Neural progenitor cell (in vitro differentiated cells): ENCODE measurements at regions not wholly inside any gene's neighbourhood (a gene's known extent, or its start where the extent isn't known, plus 50 kb on each side); places are given as distances from the start of the nearest gene placed in this dataset.

Experiments used
- DNase-seq: peaks from one replicate; pipeline ENCODE4 v3.0.0-alpha.2; 2016; ENCODE audit warnings: low spot score
- H2AFZ ChIP-seq: fragments of 200-600 bp; sonication (generic); replicated peaks from 2 replicates; pipeline ENCODE4 v1.6.1; 2016; ENCODE audit warnings: antibody characterized with exemption
- H3F3A ChIP-seq: fragments of 200-600 bp; sonication (generic); 2 replicates; pipeline ENCODE4 v1.6.1; 2016; ENCODE audit warnings: antibody characterized with exemption, low read depth
- H3K27ac ChIP-seq: fragments of 200-600 bp; sonication (generic); 2 replicates; pipeline ENCODE4 v1.5.1; 2016; ENCODE audit warnings: mild to moderate bottlenecking
- H3K27me3 ChIP-seq: fragments of 200-600 bp; sonication (generic); 2 replicates; pipeline ENCODE4 v1.6.1; 2016; ENCODE audit warnings: mild to moderate bottlenecking, moderate library complexity
- H3K36me3 ChIP-seq: fragments of 200-600 bp; sonication (generic); 2 replicates; pipeline ENCODE4 v1.5.1; 2016
- H3K4me1 ChIP-seq: fragments of 200-600 bp; sonication (generic); 2 replicates; pipeline ENCODE4 v1.6.1; 2016; ENCODE audit warnings: mixed run types
- H3K4me2 ChIP-seq: fragments of 200-600 bp; sonication (generic); 2 replicates; pipeline ENCODE4 v1.6.1; 2016
- H3K4me3 ChIP-seq: fragments of 200-600 bp; sonication (generic); 2 replicates; pipeline ENCODE4 v1.5.1; 2016
- H3K79me2 ChIP-seq: fragments of 200-600 bp; sonication (generic); 2 replicates; pipeline ENCODE4 v1.6.1; 2016; ENCODE audit warnings: low read depth
- H3K9ac ChIP-seq: fragments of 200-600 bp; sonication (generic); 2 replicates; pipeline ENCODE4 v1.6.1; 2016
- H3K9me3 ChIP-seq: fragments of 200-600 bp; sonication (generic); 2 replicates; pipeline ENCODE4 v1.5.1; 2016; ENCODE audit warnings: low read depth
- H4K20me1 ChIP-seq: fragments of 200-600 bp; sonication (generic); 2 replicates; pipeline ENCODE4 v1.6.1; 2016; ENCODE audit warnings: low read depth
- H3K27ac Mint-ChIP-seq: 3 replicates; pipeline ENCODE4 v1.8.0; 2021; ENCODE audit warnings: mixed read lengths
- H3K27me3 Mint-ChIP-seq: 2 replicates; pipeline ENCODE4 v1.8.0; 2022; ENCODE audit warnings: low read depth, mild to moderate bottlenecking, inconsistent platforms, moderate library complexity, mixed read lengths; ENCODE audit not compliant: insufficient read depth
- H3K36me3 Mint-ChIP-seq: 3 replicates; pipeline ENCODE4 v1.8.0; 2021; ENCODE audit warnings: mixed read lengths
- H3K4me1 Mint-ChIP-seq: 3 replicates; pipeline ENCODE4 v1.8.0; 2021; ENCODE audit warnings: mixed read lengths
- H3K4me3 Mint-ChIP-seq: 3 replicates; pipeline ENCODE4 v1.8.0; 2021; ENCODE audit warnings: mild to moderate bottlenecking, moderate library complexity, mixed read lengths
- H3K9me3 Mint-ChIP-seq: 3 replicates; pipeline ENCODE4 v1.8.0; 2020; ENCODE audit warnings: mixed read lengths
- CTCF ChIP-seq: fragments of 200-600 bp; sonication (generic); IDR thresholded peaks from 2 replicates; pipeline ENCODE4 v1.5.1; 2017; ENCODE audit warnings: antibody characterized with exemption, mild to moderate bottlenecking
- EZH2 ChIP-seq: fragments of 200-600 bp; sonication (generic); IDR thresholded peaks from 2 replicates; pipeline ENCODE4 v1.6.1; 2017; ENCODE audit warnings: antibody characterized with exemption, mild to moderate bottlenecking, moderate library complexity
- EZH2phosphoT487 ChIP-seq: fragments of 200-600 bp; sonication (generic); IDR thresholded peaks from 2 replicates; pipeline ENCODE4 v1.6.1; 2017; ENCODE audit warnings: antibody characterized with exemption

- H4K20me1 ChIP-seq: no peaks in the 10 kb centered on the region
- no peak overlapping the region for H3K4me2 ChIP-seq
- no peak overlapping the region for H3K9ac ChIP-seq
- TF ChIP-seq EZH2: no peak
- no peak for TF ChIP-seq CTCF
- no peak for TF ChIP-seq EZH2phosphoT487
- H3K9me3 ChIP-seq: no peaks in the 10 kb centered on the region
- Mint-ChIP-seq H3K4me3 (no peak overlapping the region), H3K9me3 (peaks cover 11% of the 10 kb centered on the region), H3K36me3 (peaks cover 4% of the 10 kb centered on the region), H3K27me3 (peaks cover 4% of the 10 kb centered on the region), H3K4me1 (peaks cover 35% of the 10 kb centered on the region), H3K27ac (no peak overlapping the region)
- H3K36me3 ChIP-seq: no peaks in the 10 kb centered on the region
- DNase-seq: no peak
- no peak overlapping the region for H3K4me3 ChIP-seq
- H3F3A ChIP-seq: no peaks in the 10 kb centered on the region
- H2AFZ ChIP-seq: no peak overlapping the region
- no peak overlapping the region for H3K27ac ChIP-seq
- no peaks in the 10 kb centered on the region for H3K79me2 ChIP-seq
- peaks cover 10% of the 10 kb centered on the region for H3K4me1 ChIP-seq
- H3K27me3 ChIP-seq: no peaks in the 10 kb centered on the region
Observed at GRCh38 chr17:63142836-63143235, 176.8 kb downstream of the TANC2 start.

- H3F3A ChIP-seq: peaks cover 20% of the 10 kb centered on the region
- H3K27me3 ChIP-seq: no peaks in the 10 kb centered on the region
- peaks cover 63% of the 10 kb centered on the region for H3K4me1 Mint-ChIP-seq
- H3K79me2 ChIP-seq: no peaks in the 10 kb centered on the region
- no peaks in the 10 kb centered on the region for H3K36me3 ChIP-seq
- no peak for DNase-seq
- TF ChIP-seq EZH2phosphoT487 (no peak), EZH2 (no peak), CTCF (no peak)
- peak overlapping the region; percentile 23 for H3K4me3 ChIP-seq
- H3K9me3 Mint-ChIP-seq: peaks cover 9% of the 10 kb centered on the region
- H3K9ac ChIP-seq: no peak overlapping the region
- peak overlapping the region; percentile 100 for H3K27ac Mint-ChIP-seq
- H3K9me3 ChIP-seq: no peaks in the 10 kb centered on the region
- peak overlapping the region; percentile 72 for H3K27ac ChIP-seq
- H4K20me1 ChIP-seq: no peaks in the 10 kb centered on the region
- peaks cover 4% of the 10 kb centered on the region for H3K36me3 Mint-ChIP-seq
- peaks cover 47% of the 10 kb centered on the region for H3K4me1 ChIP-seq
- H2AFZ ChIP-seq: no peak overlapping the region
- peak overlapping the region; percentile 85 for H3K4me3 Mint-ChIP-seq
- peak overlapping the region; percentile 75 for H3K4me2 ChIP-seq
- peaks cover 2% of the 10 kb centered on the region for H3K27me3 Mint-ChIP-seq
Observed at GRCh38 chr17:63150490-63150889, 184.5 kb downstream of the TANC2 start.

GRCh38 chr17:63150994-63151464 is 185.0 kb downstream of the TANC2 start:
- Mint-ChIP-seq H3K36me3 (peaks cover 1% of the 10 kb centered on the region), H3K9me3 (peaks cover 4% of the 10 kb centered on the region), H3K27me3 (peaks cover 2% of the 10 kb centered on the region), H3K4me1 (peaks cover 66% of the 10 kb centered on the region), H3K4me3 (peak overlapping the region; percentile 85), H3K27ac (peak overlapping the region; percentile 100)
- Histone ChIP-seq H4K20me1 (no peaks in the 10 kb centered on the region), H3K4me3 (peak overlapping the region; percentile 23), H3K36me3 (no peaks in the 10 kb centered on the region), H3K9me3 (no peaks in the 10 kb centered on the region), H2AFZ (peak overlapping the region; percentile 78), H3K27ac (peak overlapping the region; percentile 72), H3F3A (peaks cover 20% of the 10 kb centered on the region), H3K4me2 (peak overlapping the region; percentile 75), H3K4me1 (peaks cover 47% of the 10 kb centered on the region), H3K79me2 (no peaks in the 10 kb centered on the region), H3K9ac (no peak overlapping the region), H3K27me3 (no peaks in the 10 kb centered on the region)
- no peak for TF ChIP-seq EZH2phosphoT487
- no peak for TF ChIP-seq CTCF
- TF ChIP-seq EZH2: no peak
- peak; percentile 38 for DNase-seq
